A549 (cell line): ENCODE measurements at regions not wholly inside any gene's neighbourhood (a gene's known extent, or its start where the extent isn't known, plus 50 kb on each side); places are given as distances from the start of the nearest gene placed in this dataset.

Experiments used
- ATAC-seq, 2 experiments: fragments of 200-7000 bp in 1 of 2; fragments of >200 bp in 1 of 2; cut with Nextera tagmentation in 1 of 2; cut with Tn5 transposase in 1 of 2; 3 replicates each; pipeline versions ENCODE4 v1.8.0 to v1.9.1; 2018 to 2020; ENCODE audit warnings: mild to moderate bottlenecking in 1 of 2, moderate library complexity in 1 of 2
- CTCF ChIA-PET: fragments of 300-600 bp; sonication (Branson Sonifier 250); formaldehyde crosslinking; extraction: SDS; loops from one replicate; lab custom pipeline; 2021; ENCODE audit warnings: antibody characterized with exemption, inconsistent platforms; lab: Yijun Ruan, JAX
- POLR2A ChIA-PET: fragments of 350-600 bp; formaldehyde crosslinking; extraction: SDS; loops from one replicate; lab custom pipeline; 2021; ENCODE audit warnings: antibody characterized with exemption, inconsistent platforms; lab: Yijun Ruan, JAX
- DNase-seq, 2 experiments: peaks; one replicate each; pipeline versions ENCODE4 v3.0.0 to v3.0.0-alpha.2; 2011 to 2016; ENCODE audit warnings: low read depth in 1 of 2, low spot score in 1 of 2
- FAIRE-seq: peaks from 2 replicates; lab custom pipeline; 2011; peaks lifted over from hg19 to GRCh38; lab: Jason Lieb, UNC
- H3K27ac ChIP-seq, 2 experiments: fragments of >200 bp; sonication (Bioruptor Twin); formaldehyde crosslinking; 3 replicates each; pipeline ENCODE4 v1.5.1; 2016 to 2017
- H3K4me1 ChIP-seq: fragments of >200 bp; sonication (Bioruptor Twin); formaldehyde crosslinking; 3 replicates; pipeline ENCODE4 v1.6.1; 2016
- H3K4me2 ChIP-seq: fragments of >200 bp; sonication (Bioruptor Twin); formaldehyde crosslinking; 3 replicates; pipeline ENCODE4 v1.6.1; 2016
- H3K4me3 ChIP-seq: fragments of >200 bp; sonication (Bioruptor Twin); formaldehyde crosslinking; 3 replicates; pipeline ENCODE4 v1.5.1; 2016
- H3K9me3 ChIP-seq: fragments of >200 bp; sonication (Bioruptor Twin); formaldehyde crosslinking; 3 replicates; pipeline ENCODE4 v1.6.1; 2016
- ATOH8 ChIP-seq: fragments of 250-450 bp; sonication (Bioruptor Pico); IDR thresholded peaks from 2 replicates; pipeline ENCODE4 v1.5.0; 2020; ENCODE audit warnings: low read depth, mild to moderate bottlenecking, moderate library complexity
- BCL3 ChIP-seq: fragments of >200 bp; sonication (Bioruptor Twin); formaldehyde crosslinking; IDR thresholded peaks from 3 replicates; pipeline ENCODE4 v1.6.1; 2016
- CEBPB ChIP-seq, 2 experiments: fragments of >200 bp in 1 of 2; sonication (Bioruptor Twin) in 1 of 2; formaldehyde crosslinking in 1 of 2; IDR thresholded peaks; 2 replicates each; pipeline ENCODE4 v1.6.1; 2012 to 2016
- CTCF ChIP-seq: fragments of >200 bp; sonication (Bioruptor Twin); formaldehyde crosslinking; IDR thresholded peaks from 3 replicates; pipeline ENCODE4 v1.5.1; 2016
- EHF ChIP-seq: fragments of 250-450 bp; sonication (Bioruptor Pico); IDR thresholded peaks from 2 replicates; pipeline ENCODE4 v1.5.0; 2020; ENCODE audit warnings: mild to moderate bottlenecking
- FOSL2 ChIP-seq, 2 experiments: fragments of 450-650 bp in 1 of 2; fragments of >200 bp in 1 of 2; sonication (Bioruptor Twin) in 1 of 2; formaldehyde crosslinking; IDR thresholded peaks; 2 replicates each; pipeline versions ENCODE4 v1.5.0 to v1.6.1; 2016 to 2020; ENCODE audit warnings: mild to moderate bottlenecking in 1 of 2, moderate library complexity in 1 of 2
- HDAC2 ChIP-seq: fragments of 200-600 bp; sonication (generic); IDR thresholded peaks from 2 replicates; pipeline ENCODE4 v1.6.1; 2016
- HOXB13 ChIP-seq: fragments of 250-450 bp; sonication (Bioruptor Pico); IDR thresholded peaks from 2 replicates; pipeline ENCODE4 v1.5.0; 2020; ENCODE audit warnings: low read depth, mild to moderate bottlenecking, moderate library complexity
- JUNB ChIP-seq: fragments of >200 bp; sonication (Bioruptor Twin); formaldehyde crosslinking; IDR thresholded peaks from 2 replicates; pipeline ENCODE4 v1.6.1; 2016
- KDM1A ChIP-seq: fragments of 200-600 bp; sonication (generic); IDR thresholded peaks from 2 replicates; pipeline ENCODE4 v1.6.1; 2016; ENCODE audit warnings: low read depth, mild to moderate bottlenecking
- RNF2 ChIP-seq: fragments of 200-600 bp; sonication (generic); IDR thresholded peaks from 2 replicates; pipeline ENCODE4 v1.6.1; 2016; ENCODE audit warnings: low read depth, mild to moderate bottlenecking, antibody characterized with exemption, moderate library complexity, borderline replicate concordance
- ZFP36 ChIP-seq: fragments of 450-650 bp; IDR thresholded peaks from 2 replicates; pipeline ENCODE4 v1.6.1; 2014; ENCODE audit warnings: borderline replicate concordance; ENCODE audit not compliant: partially characterized antibody
- WGBS: methylation state at CpG from one replicate; pipeline ENCODE4 v1.1.6; 2017; ENCODE audit errors: missing lambda C conversion rate; 5-methylcytosine and 5-hydroxymethylcytosine counted together

- no peak for TF ChIP-seq BCL3
- no peak for TF ChIP-seq ZFP36
- no peak for TF ChIP-seq ATOH8 (CRISPR knock-in tag)
- no peak for TF ChIP-seq HDAC2
Observed at GRCh38 chr2:72036173-72036545, 111.5 kb downstream of the CYP26B1 start (continued).

- Histone ChIP-seq H3K4me3 (no peak overlapping the region), H3K27ac (no peak overlapping the region), H3K9me3 (no peaks in the 10 kb centered on the region), H3K4me1 (no peaks in the 10 kb centered on the region), H3K4me2 (no peak overlapping the region)
- WGBS, result 54% methylated on average over 9 of the region's 12 CpGs
- CTCF ChIA-PET, result interaction anchor here (0.9 kb wide), 1 partner anchor 114 kb away, joined by 4 read pairs; no protein-coding TSS in a partner anchor
- POLR2A ChIA-PET, result no interaction called here
- peak in 1 of 2 experiments; percentile 22; a peak in 2 of 6 replicates for ATAC-seq
- TF ChIP-seq FOSL2 (IDR thresholded peaks at IDR 0.05), result no peak
- no peak for TF ChIP-seq FOSL2 (CRISPR knock-in tag; IDR thresholded peaks at IDR 0.05)
- no peak for TF ChIP-seq RNF2
- DNase-seq, result no peak
- no peak for FAIRE-seq
Observed at GRCh38 chr2:72035518-72036172, 112.0 kb downstream of the CYP26B1 start.

- FAIRE-seq (no peak), DNase-seq (no peak), ATAC-seq (no peak)
- Histone ChIP-seq H3K4me1 (no peaks in the 10 kb centered on the region), H3K27ac (no peak overlapping the region), H3K4me3 (no peak overlapping the region), H3K9me3 (no peaks in the 10 kb centered on the region), H3K4me2 (no peak overlapping the region)
- POLR2A ChIA-PET, result no interaction called here
- TF ChIP-seq HOXB13 (CRISPR knock-in tag) (no peak), JUNB (no peak), KDM1A (no peak), CTCF (no peak), EHF (CRISPR knock-in tag) (no peak)
- 67% methylated on average over 14 of the region's 14 CpGs for WGBS
- CTCF ChIA-PET, result interaction anchor here (0.9 kb wide), 1 partner anchor 116 kb away, joined by 4 read pairs; no protein-coding TSS in a partner anchor
Observed at GRCh38 chr2:72034353-72035095, 113.1 kb downstream of the CYP26B1 start.

GRCh38 chr2:72033636-72034035, 114.0 kb downstream of the CYP26B1 start:
- CTCF ChIA-PET, result no interaction called here
- no peak for FAIRE-seq
- Histone ChIP-seq H3K4me1 (no peaks in the 10 kb centered on the region), H3K27ac (no peak overlapping the region)
- ATAC-seq, result no peak
- TF ChIP-seq CEBPB (IDR thresholded peaks at IDR 0.05), result no peak
- TF ChIP-seq, all 56 proteins: peak for 0
- POLR2A ChIA-PET, result no interaction called here
- 73% methylated on average over 8 of the region's 8 CpGs for WGBS
- no peak for DNase-seq
- Histone ChIP-seq H3K4me3 (no peak overlapping the region), H3K4me2 (no peak overlapping the region), H3K9me3 (no peaks in the 10 kb centered on the region)
